ENCODE measurements at regions not wholly inside any gene's neighbourhood (a gene's known extent, or its start where the extent isn't known, plus 50 kb on each side); places are given as distances from the start of the nearest gene placed in this dataset.

GRCh38 chr1:79371802-79372201, 365.3 kb upstream of the ADGRL4 start:
- TF ChIP-seq CTCF (IDR thresholded peaks at IDR 0.05; ENCODE audit: insufficient read depth, low read length, poor library complexity, severe bottlenecking) (no peak), EZH2phosphoT487 (conservative IDR thresholded peaks at IDR 0.05; ENCODE audit: low read length) (no peak)

All from SU-DHL-6 (cell line).